Adipocyte (in vitro differentiated cells): ENCODE measurements at regions not wholly inside any gene's neighbourhood (a gene's known extent, or its start where the extent isn't known, plus 50 kb on each side); places are given as distances from the start of the nearest gene placed in this dataset.

Source experiments
- DNase-seq: peaks from one replicate; pipeline ENCODE4 v3.0.0-alpha.2; 2015; ENCODE audit warnings: low read depth
- H3K27me3 ChIP-seq: replicated peaks from 2 replicates; pipeline ENCODE4 v1.7.0; 2013; ENCODE audit warnings: mild to moderate bottlenecking, low read length, moderate library complexity; ENCODE audit not compliant: control insufficient read depth, insufficient read depth
- H3K36me3 ChIP-seq: 2 replicates; pipeline ENCODE4 v1.7.0; 2013; ENCODE audit warnings: low read length, mild to moderate bottlenecking, moderate library complexity; ENCODE audit not compliant: control insufficient read depth, insufficient read depth, severe bottlenecking
- H3K4me1 ChIP-seq: 2 replicates; pipeline ENCODE4 v1.7.0; 2013; ENCODE audit warnings: mild to moderate bottlenecking, low read length, moderate library complexity; ENCODE audit not compliant: control insufficient read depth, insufficient read depth
- H3K4me3 ChIP-seq: 2 replicates; pipeline ENCODE4 v1.7.0; 2013; ENCODE audit warnings: mild to moderate bottlenecking, low read length, moderate library complexity
- H3K9ac ChIP-seq: 2 replicates; pipeline ENCODE4 v1.7.0; 2013; ENCODE audit warnings: mild to moderate bottlenecking, low read length, moderate library complexity
- H3K9me3 ChIP-seq: 2 replicates; pipeline ENCODE4 v1.7.0; 2013; ENCODE audit warnings: mild to moderate bottlenecking, low read length, moderate library complexity; ENCODE audit not compliant: control insufficient read depth

- H3K9me3 ChIP-seq = no peaks in the 10 kb centered on the region
- no peaks in the 10 kb centered on the region for H3K4me1 ChIP-seq
- DNase-seq = no peak
- H3K4me3 ChIP-seq = no peak overlapping the region
- no peaks in the 10 kb centered on the region for H3K36me3 ChIP-seq
- H3K27me3 ChIP-seq = no peaks in the 10 kb centered on the region
- no peak overlapping the region for H3K9ac ChIP-seq
Observed at GRCh38 chr17:69704935-69705334, 290.4 kb downstream of the MAP2K6 start.

- no peaks in the 10 kb centered on the region for H3K4me1 ChIP-seq
- H3K36me3 ChIP-seq = no peaks in the 10 kb centered on the region
- H3K27me3 ChIP-seq = no peaks in the 10 kb centered on the region
- no peaks in the 10 kb centered on the region for H3K9me3 ChIP-seq
- H3K4me3 ChIP-seq = no peak overlapping the region
- DNase-seq = no peak
- H3K9ac ChIP-seq = no peak overlapping the region
Observed at GRCh38 chr17:69706127-69706526, 291.6 kb downstream of the MAP2K6 start.

GRCh38 chr17:69709441-69709840, 294.9 kb downstream of the MAP2K6 start:
- no peak overlapping the region for H3K9ac ChIP-seq
- DNase-seq = no peak
- no peaks in the 10 kb centered on the region for H3K27me3 ChIP-seq
- H3K4me3 ChIP-seq = no peak overlapping the region
- no peaks in the 10 kb centered on the region for H3K9me3 ChIP-seq
- H3K4me1 ChIP-seq = peaks cover 15% of the 10 kb centered on the region
- H3K36me3 ChIP-seq = no peaks in the 10 kb centered on the region

- Histone ChIP-seq H3K27me3 (no peaks in the 10 kb centered on the region), H3K4me3 (no peak overlapping the region), H3K9ac (no peak overlapping the region), H3K9me3 (no peaks in the 10 kb centered on the region), H3K36me3 (no peaks in the 10 kb centered on the region), H3K4me1 (peaks cover 15% of the 10 kb centered on the region)
- no peak for DNase-seq
Observed at GRCh38 chr17:69710926-69711325, 296.4 kb downstream of the MAP2K6 start.

- DNase-seq = no peak
- Histone ChIP-seq H3K9me3 (no peaks in the 10 kb centered on the region), H3K4me1 (peaks cover 15% of the 10 kb centered on the region), H3K4me3 (no peak overlapping the region), H3K36me3 (no peaks in the 10 kb centered on the region), H3K27me3 (no peaks in the 10 kb centered on the region), H3K9ac (no peak overlapping the region)
Observed at GRCh38 chr17:69711541-69711940, 297.0 kb downstream of the MAP2K6 start.

GRCh38 chr17:69712801-69713311, 298.4 kb downstream of the MAP2K6 start:
- Histone ChIP-seq H3K9me3 (no peaks in the 10 kb centered on the region), H3K9ac (no peak overlapping the region), H3K27me3 (no peaks in the 10 kb centered on the region), H3K4me3 (no peak overlapping the region), H3K36me3 (no peaks in the 10 kb centered on the region), H3K4me1 (peaks cover 15% of the 10 kb centered on the region)
- DNase-seq = no peak

GRCh38 chr17:69713815-69714214, 299.3 kb downstream of the MAP2K6 start:
- Histone ChIP-seq H3K9me3 (no peaks in the 10 kb centered on the region), H3K27me3 (no peaks in the 10 kb centered on the region), H3K4me3 (no peak overlapping the region), H3K4me1 (peaks cover 15% of the 10 kb centered on the region), H3K9ac (no peak overlapping the region), H3K36me3 (no peaks in the 10 kb centered on the region)
- DNase-seq = peak; percentile 36

GRCh38 chr17:69714669-69715068, 300.2 kb downstream of the MAP2K6 start:
- Histone ChIP-seq H3K4me1 (peaks cover 15% of the 10 kb centered on the region), H3K9ac (no peak overlapping the region), H3K9me3 (no peaks in the 10 kb centered on the region), H3K36me3 (no peaks in the 10 kb centered on the region), H3K27me3 (no peaks in the 10 kb centered on the region), H3K4me3 (no peak overlapping the region)
- DNase-seq = peak; percentile 69

GRCh38 chr17:69715656-69716055, 301.2 kb downstream of the MAP2K6 start:
- no peak overlapping the region for H3K4me3 ChIP-seq
- H3K9me3 ChIP-seq = no peaks in the 10 kb centered on the region
- no peaks in the 10 kb centered on the region for H3K27me3 ChIP-seq
- DNase-seq = no peak
- peaks cover 15% of the 10 kb centered on the region for H3K4me1 ChIP-seq
- no peak overlapping the region for H3K9ac ChIP-seq
- H3K36me3 ChIP-seq = no peaks in the 10 kb centered on the region

- H3K9me3 ChIP-seq = no peaks in the 10 kb centered on the region
- H3K36me3 ChIP-seq = no peaks in the 10 kb centered on the region
- no peak overlapping the region for H3K4me3 ChIP-seq
- no peak overlapping the region for H3K9ac ChIP-seq
- DNase-seq = peak; percentile 87
- peaks cover 15% of the 10 kb centered on the region for H3K4me1 ChIP-seq
- no peaks in the 10 kb centered on the region for H3K27me3 ChIP-seq
Observed at GRCh38 chr17:69716556-69716955, 302.1 kb downstream of the MAP2K6 start.

- no peaks in the 10 kb centered on the region for H3K27me3 ChIP-seq
- no peak for DNase-seq
- no peak overlapping the region for H3K4me3 ChIP-seq
- H3K9me3 ChIP-seq = no peaks in the 10 kb centered on the region
- H3K4me1 ChIP-seq = peaks cover 15% of the 10 kb centered on the region
- H3K36me3 ChIP-seq = no peaks in the 10 kb centered on the region
- no peak overlapping the region for H3K9ac ChIP-seq
Observed at GRCh38 chr17:69717214-69717613, 302.7 kb downstream of the MAP2K6 start.

- DNase-seq = no peak
- no peaks in the 10 kb centered on the region for H3K27me3 ChIP-seq
Observed at GRCh38 chr17:69717819-69718218, 303.3 kb downstream of the MAP2K6 start.

More at GRCh38 chr17:69717819-69718218, 303.3 kb downstream of the MAP2K6 start:
- Histone ChIP-seq H3K9me3 (no peaks in the 10 kb centered on the region), H3K4me1 (peaks cover 18% of the 10 kb centered on the region), H3K4me3 (no peak overlapping the region), H3K9ac (no peak overlapping the region), H3K36me3 (no peaks in the 10 kb centered on the region)
